Endothelial cell of umbilical vein (primary cell): ENCODE measurements at regions not wholly inside any gene's neighbourhood (a gene's known extent, or its start where the extent isn't known, plus 50 kb on each side); places are given as distances from the start of the nearest gene placed in this dataset.

Experiments used
- BruUV-seq: library from RNA; stranded (reverse); fragments of 400-500 nt; replicated peaks from 2 replicates; lab custom pipeline; 2021; lab: Mats Ljungman, UMichigan
- CTCF ChIA-PET: fragments of 300-600, 350-600 bp; sonication (Branson Sonifier 250); formaldehyde crosslinking; loops from one replicate; lab custom pipeline; 2021; ENCODE audit warnings: antibody characterized with exemption, inconsistent platforms; lab: Charles Lee
- POLR2A ChIA-PET: fragments of 300-600, 350-600 bp; sonication (Branson Sonifier 250); formaldehyde crosslinking; loops from one replicate; lab custom pipeline; 2021; ENCODE audit warnings: antibody characterized with exemption, inconsistent platforms; lab: Charles Lee
- DNase-seq: peaks from one replicate; pipeline ENCODE4 v3.0.0-alpha.2; 2011; ENCODE audit warnings: low read depth, low spot score
- FAIRE-seq: peaks from 2 replicates; lab custom pipeline; 2011; peaks lifted over from hg19 to GRCh38; lab: Jason Lieb, UNC
- H2AFZ ChIP-seq: 2 replicates; pipeline ENCODE4 v1.6.0; 2012; ENCODE audit warnings: low read depth, low read length, control low read depth, inconsistent platforms
- H3K27ac ChIP-seq: 2 replicates; pipeline ENCODE4 v1.5.1; 2011; ENCODE audit warnings: low read depth, mild to moderate bottlenecking, control low read depth, low read length, moderate library complexity; ENCODE audit not compliant: insufficient read depth
- H3K27me3 ChIP-seq, 2 experiments: 2 replicates each; pipeline versions ENCODE4 v1.6.0 to v1.6.1; 2011; ENCODE audit warnings: low read length in 2 of 2, mixed read lengths in 1 of 2; ENCODE audit not compliant: control insufficient read depth in 2 of 2, insufficient read depth in 2 of 2
- H3K36me3 ChIP-seq, 2 experiments: 2 replicates in 1 of 2; 3 replicates in 1 of 2; pipeline ENCODE4 v1.5.1; 2011; ENCODE audit warnings: low read length in 2 of 2, mild to moderate bottlenecking in 1 of 2, moderate library complexity in 1 of 2; ENCODE audit not compliant: control insufficient read depth in 2 of 2, insufficient read depth in 2 of 2; ENCODE audit errors: extremely low read depth in 1 of 2
- H3K4me1 ChIP-seq: 3 replicates; pipeline ENCODE4 v1.5.1; 2011; ENCODE audit warnings: mild to moderate bottlenecking, low read length; ENCODE audit not compliant: control insufficient read depth, insufficient read depth; ENCODE audit errors: extremely low read depth
- H3K4me2 ChIP-seq: 2 replicates; pipeline ENCODE4 v1.6.1; 2011; ENCODE audit warnings: low read length, control low read depth, mixed read lengths; ENCODE audit not compliant: insufficient read depth
- H3K4me3 ChIP-seq, 3 experiments: fragments of 200-600 bp in 1 of 3; sonication (generic), shearing (Covaris generic) in 1 of 3; replicated peaks in 1 of 3; 2 replicates each; pipeline ENCODE4 v1.5.1; 2011 to 2016; ENCODE audit warnings: control low read depth in 3 of 3, low read length in 3 of 3, mild to moderate bottlenecking in 2 of 3, inconsistent platforms in 1 of 3, low read depth in 1 of 3, moderate library complexity in 1 of 3; ENCODE audit not compliant: insufficient read depth in 1 of 3
- H3K79me2 ChIP-seq: 2 replicates; pipeline ENCODE4 v1.6.0; 2012; ENCODE audit warnings: low read length, inconsistent platforms; ENCODE audit not compliant: control insufficient read depth, insufficient read depth
- H3K9ac ChIP-seq: replicated peaks from 2 replicates; pipeline ENCODE3; 2011; ENCODE audit warnings: low read length, control low read depth; ENCODE audit not compliant: insufficient read depth; ENCODE audit errors: extremely low read depth
- H3K9me1 ChIP-seq: replicated peaks from 3 replicates; pipeline ENCODE4 v1.6.0; 2011; ENCODE audit warnings: mild to moderate bottlenecking, low read length; ENCODE audit not compliant: control insufficient read depth, insufficient read depth; ENCODE audit errors: extremely low read depth
- H3K9me3 ChIP-seq: replicated peaks from 2 replicates; pipeline ENCODE4 v1.5.1; 2012; ENCODE audit warnings: low read length, inconsistent platforms; ENCODE audit not compliant: control insufficient read depth, insufficient read depth
- H4K20me1 ChIP-seq: replicated peaks from 2 replicates; pipeline ENCODE3; 2011; ENCODE audit warnings: mild to moderate bottlenecking, low read length; ENCODE audit not compliant: control insufficient read depth, insufficient read depth; ENCODE audit errors: extremely low read depth
- CTCF ChIP-seq, 2 donors: IDR thresholded peaks; 1 replicate in 1 of 2; 2 replicates in 1 of 2; pipeline ENCODE4 v1.5.1; 2011; ENCODE audit warnings: low read length in 2 of 2, mild to moderate bottlenecking in 2 of 2, moderate library complexity in 2 of 2, control low read depth in 1 of 2, inconsistent platforms in 1 of 2, low read depth in 1 of 2; ENCODE audit not compliant: insufficient read depth in 1 of 2; ENCODE audit errors: extremely low read depth in 1 of 2
- EZH2 ChIP-seq: IDR thresholded peaks from 2 replicates; pipeline ENCODE4 v1.6.1; 2012; ENCODE audit warnings: borderline replicate concordance, low read depth, mild to moderate bottlenecking, moderate library complexity, low read length, inconsistent platforms; ENCODE audit not compliant: severe bottlenecking
- FOS ChIP-seq: IDR thresholded peaks from 2 replicates; pipeline ENCODE4 v1.6.1; 2011; ENCODE audit warnings: mild to moderate bottlenecking, low read length, moderate library complexity, borderline replicate concordance; ENCODE audit not compliant: insufficient read depth
- GATA2 ChIP-seq: IDR thresholded peaks from 2 replicates; pipeline ENCODE4 v1.7.0; 2011; ENCODE audit warnings: low read depth, mild to moderate bottlenecking, moderate library complexity, mixed read lengths, low read length; ENCODE audit not compliant: insufficient read length, insufficient read depth
- JUN ChIP-seq: IDR thresholded peaks from 2 replicates; pipeline ENCODE4 v1.6.1; 2011; ENCODE audit warnings: borderline replicate concordance, low read depth; ENCODE audit not compliant: insufficient read length, insufficient read depth
- MAX ChIP-seq: IDR thresholded peaks from 2 replicates; pipeline ENCODE4 v1.6.1; 2011; ENCODE audit not compliant: insufficient read depth, insufficient read length
- MYC ChIP-seq: IDR thresholded peaks from one replicate; pipeline ENCODE4 v1.6.1; 2011; ENCODE audit warnings: mild to moderate bottlenecking, low read depth, low read length
- POLR2A ChIP-seq: IDR thresholded peaks from 2 replicates; pipeline ENCODE4 v1.6.1; 2012; ENCODE audit warnings: low read depth, mild to moderate bottlenecking, control low read depth, low read length
- POLR2AphosphoS5 ChIP-seq: IDR thresholded peaks from 2 replicates; pipeline ENCODE4 v1.6.1; 2012; ENCODE audit warnings: low read depth, mild to moderate bottlenecking, control low read depth, low read length, moderate library complexity; ENCODE audit not compliant: insufficient read depth
- dilution Hi-C: fragments of 300-500 bp; cut with MboI; formaldehyde crosslinking; loops from one replicate; pipeline ENCODE4 v1.15.0; 2019; ENCODE audit warnings: low sequenced_read_pairs; ENCODE audit not compliant: extremely low pct_ligation_motif_present
- intact Hi-C: fragments of 100-400 bp; cut with micrococcal nuclease; formaldehyde crosslinking; loops from one replicate; pipeline ENCODE4 v1.10.0; 2022

- BruUV-seq = no TSS peak
- Histone ChIP-seq H3K4me2 (no peak overlapping the region), H3K79me2 (no peaks in the 10 kb centered on the region), H3K9me3 (no peaks in the 10 kb centered on the region), H3K9me1 (no peaks in the 10 kb centered on the region), H3K27me3 (peaks cover 3 to 7% of the 10 kb centered on the region in 2 experiments), H3K36me3 (no peaks in the 10 kb centered on the region), H4K20me1 (no peaks in the 10 kb centered on the region), H3K4me1 (no peaks in the 10 kb centered on the region), H3K4me3 (no peak overlapping the region), H2AFZ (no peak overlapping the region), H3K27ac (no peak overlapping the region), H3K9ac (no peak overlapping the region)
- intact Hi-C loops = no loop called here
- FAIRE-seq (no peak), DNase-seq (no peak)
- dilution Hi-C loops = no loop called here
- ChIA-PET POLR2A (no interaction called here), CTCF (no interaction called here)
- TF ChIP-seq CTCF (IDR thresholded peaks at IDR 0.05; ENCODE audit: extremely low read depth in 1 of 2, insufficient read depth in 1 of 2, low read depth in 1 of 2, low read length in 2 of 2) = no peak
- no peak for TF ChIP-seq JUN
- no peak for TF ChIP-seq POLR2A
- no peak for TF ChIP-seq POLR2AphosphoS5
- TF ChIP-seq MAX = no peak
- no peak for TF ChIP-seq MYC
- no peak for TF ChIP-seq FOS
- no peak for TF ChIP-seq EZH2
- TF ChIP-seq GATA2 = no peak
Measured at GRCh38 chr11:130712480-130712879, 203.8 kb downstream of the SNX19 start.
